Fibroblast of skin of left biceps (primary cell): ENCODE measurements at regions not wholly inside any gene's neighbourhood (a gene's known extent, or its start where the extent isn't known, plus 50 kb on each side); places are given as distances from the start of the nearest gene placed in this dataset.

Source experiments
- DNase-seq, 2 experiments: peaks; one replicate each; pipeline ENCODE4 v3.0.0-alpha.2; 2013; ENCODE audit warnings: low read depth in 2 of 2

- no peak for DNase-seq
Measured at GRCh38 chr3:59546522-59546921, 496.7 kb upstream of the CFAP20DC start.

- no peak for DNase-seq
Measured at GRCh38 chr3:59545374-59545773, 495.5 kb upstream of the CFAP20DC start.

- no peak for DNase-seq
Measured at GRCh38 chr3:59542276-59542675, 492.5 kb upstream of the CFAP20DC start.

GRCh38 chr3:59540696-59541095 is 490.9 kb upstream of the CFAP20DC start:
- no peak for DNase-seq

- no peak for DNase-seq
Measured at GRCh38 chr3:59540241-59540640, 490.4 kb upstream of the CFAP20DC start.

GRCh38 chr3:59538753-59539432 is 489.1 kb upstream of the CFAP20DC start:
- DNase-seq = no peak

- no peak for DNase-seq
Measured at GRCh38 chr3:59535791-59536221, 486.0 kb upstream of the CFAP20DC start.

GRCh38 chr3:59531994-59532393 is 482.2 kb upstream of the CFAP20DC start:
- DNase-seq = no peak

GRCh38 chr3:59531066-59531745 is 481.4 kb upstream of the CFAP20DC start:
- DNase-seq = no peak

GRCh38 chr3:59528251-59528650 is 478.4 kb upstream of the CFAP20DC start:
- DNase-seq = no peak

- no peak for DNase-seq
Measured at GRCh38 chr3:59527493-59527892, 477.7 kb upstream of the CFAP20DC start.

GRCh38 chr3:59526999-59527398 is 477.2 kb upstream of the CFAP20DC start:
- DNase-seq = no peak

- no peak for DNase-seq
Measured at GRCh38 chr3:59522550-59522949, 472.7 kb upstream of the CFAP20DC start.

GRCh38 chr3:59519094-59519493 is 469.3 kb upstream of the CFAP20DC start:
- no peak for DNase-seq

- DNase-seq = no peak
Measured at GRCh38 chr3:59518283-59519055, 468.6 kb upstream of the CFAP20DC start.

- DNase-seq = no peak
Measured at GRCh38 chr3:59517388-59517787, 467.6 kb upstream of the CFAP20DC start.

GRCh38 chr3:59515966-59516365 is 466.1 kb upstream of the CFAP20DC start:
- DNase-seq = no peak

- DNase-seq = no peak
Measured at GRCh38 chr3:59514865-59515482, 465.1 kb upstream of the CFAP20DC start.

GRCh38 chr3:59513570-59513969 is 463.7 kb upstream of the CFAP20DC start:
- DNase-seq = no peak

- DNase-seq = no peak
Measured at GRCh38 chr3:59512066-59512465, 462.2 kb upstream of the CFAP20DC start.

GRCh38 chr3:59510576-59510975 is 460.8 kb upstream of the CFAP20DC start:
- DNase-seq = no peak

GRCh38 chr3:59508273-59508672 is 458.4 kb upstream of the CFAP20DC start:
- DNase-seq = no peak
